HG03442 (cell line): ENCODE measurements at regions not wholly inside any gene's neighbourhood (a gene's known extent, or its start where the extent isn't known, plus 50 kb on each side); places are given as distances from the start of the nearest gene placed in this dataset.
"Not testable (repeated sequence)": the region's sequence is repeated elsewhere in the genome, so short reads cannot be mapped to it uniquely, and the experiment has no call there.

Source experiments
- ATAC-seq: cut with Tn5 transposase; IDR thresholded peaks from one replicate; pipeline ENCODE4 v1.9.1; 2021; ENCODE audit warnings: mild to moderate bottlenecking, moderate library complexity; ENCODE audit not compliant: unreplicated experiment

DNA sequence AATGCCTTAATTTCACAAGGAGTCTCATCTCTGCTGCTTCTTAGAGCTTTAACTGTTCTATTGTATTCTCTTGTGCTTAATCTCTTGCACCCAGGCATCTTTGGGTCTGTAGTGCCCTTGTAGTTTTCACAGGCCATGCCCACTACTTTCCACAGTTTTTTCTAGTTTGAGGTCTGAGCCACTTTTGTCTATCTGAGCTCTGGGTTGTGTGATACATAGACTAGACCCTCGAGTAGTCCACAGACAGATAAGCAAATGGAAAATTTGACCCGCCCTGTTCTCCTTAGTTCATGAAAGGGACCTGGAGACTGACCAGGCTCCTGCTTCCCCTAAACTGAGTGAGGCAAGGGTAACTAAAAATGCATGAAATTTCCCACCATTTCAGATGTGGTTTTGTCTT is 466.8 kb upstream of the ZEB2 start:
- no peak for ATAC-seq

DNA sequence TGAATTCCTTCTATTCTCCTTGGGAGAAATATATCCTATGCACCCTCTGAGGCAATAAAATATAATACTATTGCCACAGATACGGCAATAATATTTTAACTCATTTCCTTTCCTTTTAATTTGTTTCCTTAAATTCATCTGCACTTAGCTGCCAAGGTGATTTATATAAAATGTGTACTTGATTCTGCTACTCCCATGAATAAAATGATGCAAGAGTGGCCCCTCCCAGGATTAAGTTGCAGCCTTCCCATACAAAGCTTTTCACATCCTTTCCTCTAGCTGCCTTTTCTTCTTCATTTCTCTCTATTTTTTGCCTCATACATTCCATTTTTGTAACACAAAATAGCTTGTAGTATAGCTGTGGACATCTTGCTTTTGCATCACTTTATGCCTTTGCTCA is 464.1 kb upstream of the ZEB2 start:
- ATAC-seq: no peak

DNA sequence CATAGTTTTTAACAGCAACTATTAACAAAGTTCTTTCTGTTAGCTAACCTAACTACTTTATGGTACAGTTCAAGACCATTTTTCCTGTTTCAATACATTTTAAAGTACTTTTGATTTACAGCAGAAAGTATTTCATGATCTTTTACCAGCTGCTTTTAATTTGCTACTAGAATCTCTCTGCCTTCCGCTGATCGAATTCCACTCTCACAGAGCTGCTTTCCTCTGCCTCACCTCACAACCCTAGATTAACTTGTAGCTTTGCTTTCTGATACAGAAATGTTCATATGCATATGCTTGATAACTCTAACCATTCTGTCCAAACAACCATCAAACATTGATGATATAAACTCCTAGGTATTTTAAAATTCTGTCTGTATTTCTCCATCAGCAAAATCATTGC is 463.2 kb upstream of the ZEB2 start:
- ATAC-seq: no peak

DNA sequence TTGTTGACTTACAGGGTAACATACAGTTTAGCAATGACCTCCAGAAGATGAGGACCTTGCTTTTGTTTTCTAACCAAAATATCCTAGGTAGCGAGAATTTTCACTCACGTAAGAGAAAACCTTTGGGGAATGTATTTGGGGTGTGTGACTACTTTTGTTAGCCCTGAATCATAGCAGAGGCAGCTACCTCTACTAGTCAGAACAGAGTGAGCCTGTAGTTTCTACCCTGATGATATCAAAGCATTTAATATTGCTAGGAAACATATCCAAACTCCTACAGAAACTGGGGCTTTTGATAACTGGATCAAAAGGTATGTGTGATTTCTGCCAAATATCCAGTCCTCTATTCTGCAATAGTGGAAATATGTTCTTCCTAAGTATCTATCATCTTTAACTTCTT is 462.6 kb upstream of the ZEB2 start:
- no peak for ATAC-seq

DNA sequence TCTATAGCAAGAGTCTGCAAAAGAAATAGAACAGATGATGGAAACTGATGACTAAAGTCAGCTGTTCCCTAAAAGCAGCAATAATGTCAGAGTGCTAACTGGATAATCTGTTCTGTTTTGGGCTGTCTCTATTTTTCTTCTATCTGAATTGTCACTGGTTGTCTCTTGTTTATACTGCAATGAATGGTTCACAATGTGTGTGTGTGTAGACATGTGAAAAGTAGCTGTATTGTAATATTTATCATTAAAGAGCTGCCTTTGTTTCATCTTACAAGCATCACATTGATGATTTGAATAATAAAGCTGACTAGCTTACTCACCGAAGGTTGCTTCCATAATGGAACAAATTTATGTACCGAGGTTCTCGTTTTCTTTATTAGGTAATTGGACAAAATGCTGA is 456.0 kb upstream of the ZEB2 start:
- no peak for ATAC-seq

DNA sequence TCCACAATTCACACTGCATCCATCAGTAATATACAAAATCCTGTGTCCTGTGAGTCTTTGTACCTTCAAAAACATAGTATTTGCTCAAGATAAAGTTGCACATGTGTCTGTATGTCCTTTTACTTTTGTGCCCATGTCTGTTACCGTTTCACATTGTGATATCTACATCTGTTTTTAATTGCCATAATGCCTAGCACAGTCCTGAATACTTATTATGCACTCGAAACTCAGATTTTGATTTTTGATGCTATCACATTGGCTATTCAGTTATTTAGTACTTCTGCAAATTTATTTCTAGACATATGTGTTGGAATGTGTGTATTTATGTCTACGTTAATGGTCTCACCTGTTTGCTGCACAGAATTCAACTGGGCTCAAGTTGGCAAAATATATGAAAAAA is 452.8 kb upstream of the ZEB2 start:
- ATAC-seq: no peak

DNA sequence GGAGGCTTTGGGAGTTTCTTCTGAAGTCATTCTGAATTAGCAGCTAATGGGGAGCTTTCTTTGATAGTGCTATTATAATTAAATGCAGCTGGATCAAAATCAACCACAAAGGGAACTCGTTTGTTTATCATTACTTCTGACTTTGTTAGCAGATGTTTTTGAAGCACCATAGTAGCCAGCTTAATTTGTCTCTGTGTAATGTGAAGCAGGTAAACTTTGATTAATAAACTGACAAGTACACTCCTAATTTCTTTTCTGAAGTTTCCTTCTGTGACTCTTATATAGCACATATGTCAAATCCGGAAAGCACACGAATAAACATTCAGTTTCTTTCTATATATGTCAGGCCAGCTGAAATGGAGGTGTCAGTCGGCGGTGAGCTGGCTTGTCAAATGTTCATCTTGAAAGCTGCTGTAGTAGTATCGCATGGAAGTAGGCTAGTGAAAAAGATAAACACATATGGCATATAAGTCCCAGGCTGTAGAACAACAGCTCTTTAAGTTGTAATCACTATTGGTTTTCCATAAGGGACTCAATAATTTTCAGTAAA is 451.9 kb upstream of the ZEB2 start:
- ATAC-seq: no peak

DNA sequence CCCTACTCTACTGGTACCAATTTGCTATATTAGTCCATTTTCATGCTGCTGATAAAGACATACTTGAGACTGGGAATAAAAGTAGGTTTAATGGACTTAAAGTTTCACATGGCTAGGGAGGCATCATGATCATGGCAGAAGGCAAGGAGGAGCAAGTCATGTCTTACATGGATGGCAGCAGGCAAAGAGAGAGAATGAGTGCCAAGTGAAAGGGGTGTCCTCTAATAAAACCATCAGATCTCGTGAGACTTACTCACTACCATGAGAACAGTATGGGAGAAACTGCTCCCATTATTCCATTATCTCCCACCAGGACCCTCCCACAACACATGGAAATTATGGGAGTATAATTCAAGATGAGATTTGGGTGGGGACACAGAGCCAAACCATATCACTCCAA is 450.5 kb upstream of the ZEB2 start:
- not testable (repeated sequence) for ATAC-seq

DNA sequence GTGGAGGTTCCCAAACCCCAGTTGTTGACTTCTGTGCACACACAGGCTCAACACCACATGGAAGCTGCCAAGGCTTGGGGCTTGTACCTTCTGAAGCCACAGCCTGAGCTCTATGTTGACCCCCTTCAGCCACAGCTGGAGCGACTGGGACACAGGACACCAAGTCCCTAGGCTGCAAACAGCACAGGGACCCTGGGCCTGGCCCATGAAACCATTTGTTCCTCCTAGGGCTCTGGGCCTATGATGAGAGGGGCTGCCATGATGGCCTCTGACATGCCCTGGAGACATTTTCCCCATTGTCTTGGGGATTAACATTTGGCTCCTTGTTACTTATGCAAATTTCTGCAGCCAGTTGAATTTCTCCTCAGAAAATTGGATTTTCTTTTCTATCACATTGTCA is 449.6 kb upstream of the ZEB2 start:
- ATAC-seq: not testable (repeated sequence)

DNA sequence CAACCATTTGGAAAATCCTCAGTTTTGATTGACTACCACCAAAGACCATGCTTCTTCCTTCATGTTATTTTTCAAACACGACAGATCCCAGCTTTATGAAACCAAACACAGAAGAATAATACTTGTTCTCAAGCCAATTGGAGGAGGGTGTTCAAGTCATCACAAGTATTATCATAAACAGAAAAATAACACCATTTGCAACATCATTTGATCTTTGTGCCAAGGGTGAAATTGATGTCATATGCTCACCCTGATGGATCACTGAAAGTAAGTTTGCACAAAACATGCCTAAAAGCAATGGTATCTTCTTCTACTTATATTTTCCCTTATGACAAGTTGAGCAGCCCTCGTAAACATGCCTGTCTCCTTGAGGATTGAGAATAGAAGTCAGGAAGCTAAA is 448.0 kb upstream of the ZEB2 start:
- ATAC-seq: no peak

DNA sequence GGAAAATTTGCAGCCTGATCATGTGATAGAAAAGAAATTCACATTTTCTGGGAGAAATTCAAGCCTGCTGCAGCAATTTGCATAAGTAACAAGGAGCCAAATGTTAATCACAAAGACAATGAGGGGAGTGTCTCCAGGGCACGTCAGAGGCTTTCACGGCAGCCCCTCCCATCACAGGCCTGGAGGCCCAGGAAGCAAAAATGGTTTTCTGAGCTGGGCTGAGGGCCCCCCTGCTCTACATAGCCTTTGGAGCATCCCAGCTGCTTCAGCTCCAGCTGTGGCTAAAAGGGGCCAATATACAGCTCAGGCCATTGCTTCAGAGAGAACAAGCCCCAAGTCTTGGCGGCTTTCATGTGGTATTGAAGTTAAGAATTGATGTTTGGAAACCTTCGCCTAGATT is 445.3 kb upstream of the ZEB2 start:
- no peak for ATAC-seq

DNA sequence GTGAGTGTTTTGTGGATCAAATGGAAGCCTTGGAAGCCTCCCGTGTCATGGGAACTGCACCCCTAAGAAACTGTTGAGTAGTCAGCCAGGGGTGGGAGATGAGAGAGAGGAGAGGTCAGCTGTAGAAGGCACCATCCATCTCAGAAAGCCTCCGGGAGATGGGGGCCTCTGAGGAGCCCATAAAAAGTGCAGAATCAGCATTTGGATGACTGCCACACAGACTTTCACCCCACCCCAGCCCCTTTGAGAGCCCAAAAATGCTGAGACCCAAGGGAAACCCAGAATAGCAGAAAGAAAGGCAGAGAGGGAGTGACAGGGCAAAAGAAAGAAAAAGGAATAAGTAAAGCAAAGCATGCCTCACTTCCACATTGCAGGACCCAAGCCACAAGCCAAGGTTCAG is 443.1 kb upstream of the ZEB2 start:
- ATAC-seq: no peak

DNA sequence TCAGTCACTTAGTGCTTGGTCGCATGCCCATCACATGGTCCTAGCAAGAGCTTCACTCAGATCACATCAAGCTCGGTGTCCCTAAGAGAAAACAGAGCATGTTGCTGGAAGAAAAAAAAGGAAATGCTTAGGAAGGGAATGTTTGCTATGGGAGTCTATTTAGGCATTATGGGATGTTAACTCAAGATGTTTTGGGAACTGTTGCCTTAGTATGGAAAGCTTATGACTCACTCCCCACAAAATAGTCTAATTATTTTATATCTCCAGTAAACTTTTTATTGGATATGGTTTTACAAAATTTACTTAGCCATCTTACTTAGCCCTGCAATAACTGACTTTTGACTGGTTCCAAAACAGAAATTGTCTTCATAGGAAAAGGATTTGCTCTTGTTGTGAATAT is 439.5 kb upstream of the ZEB2 start:
- ATAC-seq: no peak

DNA sequence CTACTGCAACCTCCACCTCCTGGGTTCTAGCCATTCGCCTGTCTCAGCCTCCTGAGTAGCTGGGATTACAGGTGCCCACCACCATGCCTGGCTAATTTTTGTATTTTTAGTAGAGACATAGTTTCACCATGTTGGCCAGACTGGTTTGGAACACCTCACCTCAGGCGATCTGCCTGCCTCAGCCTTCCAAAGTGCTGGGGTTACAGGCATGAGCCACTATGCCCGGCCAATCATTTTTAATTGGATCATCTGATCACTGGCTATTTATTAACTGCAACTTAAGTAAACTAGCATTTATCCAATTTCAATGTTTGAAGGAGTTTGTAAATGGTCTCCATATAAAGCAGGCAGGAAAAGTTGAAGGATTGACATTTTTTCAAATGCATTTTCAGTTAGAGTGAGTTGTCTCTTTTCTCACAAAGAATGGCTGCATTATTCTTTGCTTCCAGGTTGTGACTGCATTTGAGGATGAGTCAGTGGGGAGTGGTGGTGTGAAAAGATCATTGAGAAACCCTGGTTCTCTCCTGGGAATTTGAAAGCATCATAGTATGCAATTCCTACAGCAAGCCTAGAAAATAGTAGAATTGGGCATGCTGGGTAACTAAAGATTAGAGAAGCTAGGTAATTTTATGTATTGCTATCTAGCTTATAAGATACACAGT is 431.1 kb upstream of the ZEB2 start:
- ATAC-seq: no peak

DNA sequence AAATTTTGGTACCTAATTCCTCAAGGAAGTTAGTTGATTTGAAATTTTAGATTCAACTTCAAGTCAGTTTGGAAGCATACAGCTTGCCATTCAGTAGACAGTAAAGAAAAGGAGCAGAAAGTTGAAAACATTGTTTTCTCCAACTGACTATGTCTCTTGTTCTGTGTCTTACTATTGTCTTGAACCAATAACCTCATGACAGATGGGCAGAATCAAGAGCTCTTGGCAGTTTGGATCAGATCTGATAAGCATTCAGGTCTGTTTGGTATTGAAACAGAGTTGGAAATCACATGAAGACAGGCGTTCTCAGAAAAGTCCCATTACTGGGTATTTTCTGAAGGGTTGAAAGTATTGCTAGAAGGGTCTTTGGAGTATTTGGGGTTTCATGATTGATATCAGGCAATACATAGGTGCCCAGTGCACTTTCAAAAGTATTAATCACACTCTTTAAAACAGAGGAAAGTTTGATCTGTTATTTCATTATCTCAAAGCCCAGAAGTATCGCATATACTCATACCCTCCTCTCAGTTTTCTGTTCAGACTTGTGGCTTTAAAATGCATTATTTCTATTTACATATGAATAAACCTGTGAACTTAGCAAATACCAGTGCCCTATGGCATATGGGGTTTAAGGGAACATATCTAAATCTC is 428.4 kb upstream of the ZEB2 start:
- ATAC-seq: no peak

DNA sequence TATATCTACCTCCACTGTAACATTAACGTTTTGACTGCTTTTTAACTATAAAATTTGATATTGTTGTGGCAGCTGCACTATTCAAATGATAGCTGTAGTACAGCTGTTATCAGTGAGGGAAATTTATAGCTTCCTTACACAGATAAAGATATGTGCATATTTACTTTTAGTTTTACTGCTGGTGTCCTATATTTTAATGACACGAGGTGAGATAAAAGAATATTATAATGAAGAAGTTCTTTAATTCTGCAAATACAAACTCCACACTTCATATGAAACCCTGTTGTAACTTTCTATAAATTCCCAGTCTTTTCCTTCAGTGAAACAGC is 427.8 kb upstream of the ZEB2 start:
- no peak for ATAC-seq

DNA sequence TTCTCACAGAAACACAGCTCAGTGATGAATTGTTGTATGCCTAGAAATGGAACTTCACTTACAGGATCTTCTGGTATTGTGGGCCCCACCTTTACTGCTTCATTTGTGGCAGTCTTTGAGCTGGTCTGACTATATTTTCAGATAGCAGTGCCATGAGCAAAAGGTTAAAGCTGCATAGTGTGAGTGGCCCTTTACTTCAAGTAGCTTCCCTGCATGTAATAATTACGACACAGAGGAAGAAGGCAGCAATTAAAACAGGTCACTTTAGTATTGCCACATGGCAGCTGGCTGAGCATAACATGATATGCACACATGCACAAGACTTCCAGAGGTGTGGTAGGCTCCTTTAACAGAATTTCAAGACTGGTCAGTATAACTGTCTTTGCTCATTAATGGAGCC is 426.3 kb upstream of the ZEB2 start:
- no peak for ATAC-seq

DNA sequence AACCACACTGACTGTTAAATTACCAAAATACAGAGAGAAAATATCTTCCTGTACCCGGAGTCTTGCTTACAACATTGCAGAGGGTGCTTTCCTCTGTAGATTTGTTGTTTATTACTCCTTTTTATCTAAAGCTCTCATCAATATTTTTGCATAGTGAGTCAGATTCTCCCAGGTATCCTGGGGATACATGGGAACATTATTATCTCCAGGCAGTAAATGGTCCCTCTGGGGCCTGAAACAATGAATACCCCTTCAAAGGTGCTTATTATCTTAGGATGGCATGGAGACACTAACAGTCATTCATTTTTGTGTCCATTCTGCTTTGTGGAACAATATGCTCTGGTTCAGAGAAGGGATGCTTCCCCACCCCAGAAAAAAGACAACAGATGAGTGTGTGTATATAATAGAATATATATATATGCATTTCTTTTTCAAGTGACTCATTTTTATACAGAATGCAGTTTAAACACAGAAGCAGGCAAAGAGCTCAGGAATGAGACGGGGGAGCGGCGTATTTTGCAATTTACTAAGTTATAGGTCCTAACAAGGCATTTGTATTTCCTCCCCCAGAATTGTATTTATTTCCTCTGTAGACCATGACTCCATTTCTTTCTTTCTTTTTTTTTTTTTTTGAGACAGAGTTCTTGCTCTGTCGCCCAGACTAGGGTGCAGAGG is 424.8 kb upstream of the ZEB2 start:
- no peak for ATAC-seq

DNA sequence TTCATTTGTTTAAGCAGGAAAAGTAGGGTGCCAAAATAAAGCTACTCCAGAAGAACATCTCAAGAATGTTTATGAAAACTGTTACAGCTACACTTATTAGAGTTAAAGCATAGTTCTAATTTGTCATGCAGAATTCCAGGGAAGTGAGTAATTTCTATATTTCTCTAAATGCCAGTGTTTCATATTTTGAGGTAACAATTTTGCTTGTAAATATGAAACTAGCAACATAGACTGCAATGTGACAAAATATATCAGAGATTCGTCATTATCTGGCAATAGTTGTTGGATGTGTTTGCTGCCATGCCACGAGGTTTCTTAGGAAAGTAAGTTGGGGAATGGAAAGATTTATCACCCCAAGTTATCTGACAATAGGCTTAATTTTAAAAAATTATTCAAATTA is 424.1 kb upstream of the ZEB2 start:
- ATAC-seq: no peak

DNA sequence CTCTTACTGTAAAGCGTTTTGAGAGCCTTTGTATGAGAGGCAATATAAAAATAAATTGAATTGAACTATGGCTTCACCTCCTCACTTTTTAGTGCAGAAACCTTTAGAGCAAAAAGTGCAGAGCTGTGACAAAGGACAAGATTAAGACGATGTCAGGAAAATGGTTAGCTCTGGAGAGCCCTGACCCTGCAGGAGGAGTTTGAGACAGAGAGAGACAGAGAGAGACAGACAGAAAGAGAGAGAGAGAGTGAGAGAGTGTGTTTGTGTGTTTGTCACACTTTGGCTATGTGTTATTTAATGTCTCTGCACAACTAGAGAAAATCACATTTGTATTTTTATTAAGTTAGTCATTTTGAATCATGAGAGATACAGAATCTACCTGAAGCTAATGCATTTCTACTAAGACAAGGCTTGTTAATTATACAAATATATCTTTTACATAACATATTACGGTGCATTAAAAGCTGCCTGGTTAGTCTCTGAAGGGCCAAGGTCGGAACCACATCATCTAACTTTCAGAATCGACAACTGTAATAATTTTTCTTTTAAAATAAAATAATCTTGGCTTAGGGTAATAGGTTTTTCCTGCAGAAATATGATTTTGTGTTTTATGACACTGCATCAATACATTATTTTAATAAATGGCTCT is 423.5 kb upstream of the ZEB2 start:
- no peak for ATAC-seq

DNA sequence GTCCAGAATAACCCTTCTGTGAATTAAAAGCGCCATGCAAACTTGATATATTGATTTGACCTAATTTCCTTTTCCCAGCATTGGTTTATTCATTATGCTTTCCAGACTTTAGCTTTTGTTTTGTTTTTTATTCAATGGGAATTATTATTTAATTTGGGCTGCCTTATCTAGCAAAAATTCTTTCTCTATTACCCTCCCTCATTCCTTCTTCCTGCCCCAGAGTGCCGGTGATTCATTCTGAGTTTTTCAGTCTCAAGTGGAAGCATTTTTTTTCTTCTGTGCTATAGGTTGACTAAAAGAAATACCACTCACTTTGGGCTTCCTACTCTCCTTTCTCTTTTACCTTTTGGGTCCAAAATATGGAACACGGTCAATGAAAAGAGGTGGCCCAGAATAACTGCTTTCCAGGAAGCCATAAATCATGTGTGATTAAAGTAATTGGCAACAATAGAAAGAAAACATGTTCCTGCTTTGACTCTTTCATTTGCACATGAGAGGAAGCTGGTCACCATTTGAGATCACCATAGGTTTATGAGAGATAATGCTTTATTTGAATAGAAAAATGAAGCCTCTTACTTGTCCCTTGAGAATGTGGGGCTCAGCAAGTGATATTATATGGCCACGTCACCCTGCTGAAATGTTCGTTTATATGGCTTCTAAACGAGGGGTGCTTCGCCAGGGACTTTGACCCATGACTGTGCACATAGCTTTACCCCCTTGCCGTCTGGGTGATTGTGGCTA is 422.8 kb upstream of the ZEB2 start:
- ATAC-seq: no peak
